ENCODE measurements at regions not wholly inside any gene's neighbourhood (a gene's known extent, or its start where the extent isn't known, plus 50 kb on each side); places are given as distances from the start of the nearest gene placed in this dataset.
A peak's percentile ranks its signal among the peaks of the same experiment; 100 is the strongest.

GRCh38 chr6:79864421-79864820 is 82.9 kb downstream of the ELOVL4 start:
- no peak for DNase-seq (ENCODE audit: low spot score)

- no peak for DNase-seq (ENCODE audit: low spot score)
Measured at GRCh38 chr6:79864001-79864400, 83.4 kb downstream of the ELOVL4 start.

- no peak for DNase-seq (ENCODE audit: low spot score)
Measured at GRCh38 chr6:79863566-79863965, 83.8 kb downstream of the ELOVL4 start.

GRCh38 chr6:79862711-79863110 is 84.6 kb downstream of the ELOVL4 start:
- no peak for DNase-seq (ENCODE audit: low spot score)

- DNase-seq (ENCODE audit: low spot score) = no peak
Measured at GRCh38 chr6:79862126-79862525, 85.2 kb downstream of the ELOVL4 start.

GRCh38 chr6:79861023-79861422 is 86.3 kb downstream of the ELOVL4 start:
- DNase-seq (ENCODE audit: low spot score) = no peak

- DNase-seq (ENCODE audit: low spot score) = no peak
Measured at GRCh38 chr6:79847426-79847825, 99.9 kb downstream of the ELOVL4 start.

GRCh38 chr6:79842376-79843040 is 104.8 kb downstream of the ELOVL4 start:
- no peak for DNase-seq (ENCODE audit: low spot score)

- no peak for DNase-seq (ENCODE audit: low spot score)
Measured at GRCh38 chr6:79841577-79842375, 105.6 kb downstream of the ELOVL4 start.

GRCh38 chr6:79838851-79839250 is 108.5 kb downstream of the ELOVL4 start:
- no peak for DNase-seq (ENCODE audit: low spot score)

- no peak for DNase-seq (ENCODE audit: low spot score)
Measured at GRCh38 chr6:79833964-79834284, 113.4 kb downstream of the ELOVL4 start.

GRCh38 chr6:79833264-79833963 is 113.9 kb downstream of the ELOVL4 start:
- DNase-seq (ENCODE audit: low spot score) = no peak

- DNase-seq (ENCODE audit: low spot score) = no peak
Measured at GRCh38 chr6:79832723-79833122, 114.6 kb downstream of the ELOVL4 start.

GRCh38 chr6:79824202-79824601 is 123.2 kb downstream of the ELOVL4 start:
- no peak for DNase-seq (ENCODE audit: low spot score)

GRCh38 chr6:79821859-79822258 is 125.5 kb downstream of the ELOVL4 start:
- DNase-seq (ENCODE audit: low spot score) = no peak

GRCh38 chr6:79818471-79818870 is 128.9 kb downstream of the ELOVL4 start:
- DNase-seq (ENCODE audit: low spot score) = no peak

GRCh38 chr6:79814940-79815339 is 132.4 kb downstream of the ELOVL4 start:
- no peak for DNase-seq (ENCODE audit: low spot score)

GRCh38 chr6:79813854-79814709 is 133.3 kb downstream of the ELOVL4 start:
- peak; percentile 31 for DNase-seq (ENCODE audit: low spot score)

GRCh38 chr6:79813143-79813850 is 134.1 kb downstream of the ELOVL4 start:
- DNase-seq (ENCODE audit: low spot score) = no peak

- no peak for DNase-seq (ENCODE audit: low spot score)
Measured at GRCh38 chr6:79812195-79812594, 135.2 kb downstream of the ELOVL4 start.

- no peak for DNase-seq (ENCODE audit: low spot score)
Measured at GRCh38 chr6:79810871-79811270, 136.5 kb downstream of the ELOVL4 start.

Measured in germinal center (tissue), 1 donor.